HepG2 (cell line): ENCODE measurements at regions not wholly inside any gene's neighbourhood (a gene's known extent, or its start where the extent isn't known, plus 50 kb on each side); places are given as distances from the start of the nearest gene placed in this dataset.

ENCODE experiments used
- ATAC-seq: fragments of 200-7000 bp; cut with Tn5 transposase; 3 replicates; pipeline ENCODE4 v1.9.1; 2020; ENCODE audit warnings: mild to moderate bottlenecking, moderate library complexity
- BruUV-seq: library from RNA; stranded (reverse); fragments of 400-500 nt; replicated peaks from 2 replicates; lab custom pipeline; 2021; lab: Mats Ljungman, UMichigan
- CTCF ChIA-PET: fragments of 300-600 bp; formaldehyde crosslinking; extraction: SDS; loops from one replicate; lab custom pipeline; 2021; ENCODE audit warnings: low total read pairs, inconsistent platforms, low intra/inter-chr PET ratio; lab: Yijun Ruan, JAX
- POLR2A ChIA-PET: fragments of 350-600 bp; sonication (Branson Sonifier 250); formaldehyde crosslinking; loops from one replicate; lab custom pipeline; 2020; ENCODE audit warnings: antibody characterized with exemption, inconsistent platforms; lab: Yijun Ruan, JAX
- DNase-seq: peaks from one replicate; pipeline ENCODE4 v3.0.0-alpha.2; 2015; ENCODE audit warnings: low spot score
- FAIRE-seq: peaks from 3 replicates; lab custom pipeline; 2011; peaks lifted over from hg19 to GRCh38; lab: Jason Lieb, UNC
- H2AFZ ChIP-seq: one replicate; pipeline ENCODE4 v1.6.1; 2011; ENCODE audit warnings: low read length, inconsistent platforms
- H3K27ac ChIP-seq: fragments of 300-600 bp; 3 replicates; pipeline ENCODE4 v1.8.0; 2011; ENCODE audit warnings: mixed run types, mild to moderate bottlenecking, mixed read lengths, low read length, inconsistent platforms; ENCODE audit not compliant: insufficient read depth; ENCODE audit errors: extremely low read length
- H3K27me3 ChIP-seq, 2 experiments: fragments of 200-600 bp in 1 of 2; 2 replicates in 1 of 2; 3 replicates in 1 of 2; pipeline versions ENCODE4 v1.6.0 to v1.8.0; 2011; ENCODE audit warnings: low read length in 2 of 2, mild to moderate bottlenecking in 2 of 2, moderate library complexity in 2 of 2, inconsistent platforms in 1 of 2; ENCODE audit not compliant: insufficient read depth in 2 of 2, control insufficient read depth in 1 of 2
- H3K36me3 ChIP-seq, 2 experiments: fragments of 200-600 bp in 1 of 2; replicated peaks in 1 of 2; 2 replicates in 1 of 2; 3 replicates in 1 of 2; pipeline versions ENCODE4 v1.5.1 to v1.8.0; 2011; ENCODE audit warnings: low read length in 2 of 2, inconsistent platforms in 1 of 2; ENCODE audit not compliant: insufficient read depth in 2 of 2, control insufficient read depth in 1 of 2
- H3K4me1 ChIP-seq: 2 replicates; pipeline ENCODE4 v1.5.1; 2012; ENCODE audit warnings: low read length, inconsistent platforms; ENCODE audit not compliant: insufficient read depth
- H3K4me2 ChIP-seq: 2 replicates; pipeline ENCODE4 v1.6.0; 2011; ENCODE audit warnings: low read depth, low read length, inconsistent platforms
- H3K4me3 ChIP-seq, 3 experiments: fragments of 200-600 bp in 1 of 3; sonication (generic), shearing (Covaris generic) in 1 of 3; replicated peaks in 1 of 3; 2 replicates each; pipeline ENCODE4 v1.5.1; 2011 to 2016; ENCODE audit warnings: low read length in 3 of 3, inconsistent platforms in 2 of 3, low read depth in 2 of 3, mild to moderate bottlenecking in 2 of 3, control low read depth in 1 of 3, mixed read lengths in 1 of 3; ENCODE audit not compliant: insufficient read depth in 1 of 3
- H3K79me2 ChIP-seq: one replicate; pipeline ENCODE4 v1.6.1; 2011; ENCODE audit warnings: low read length, inconsistent platforms; ENCODE audit not compliant: insufficient read depth
- H3K9ac ChIP-seq: 2 replicates; pipeline ENCODE4 v1.6.0; 2011; ENCODE audit warnings: mild to moderate bottlenecking, low read depth, low read length, inconsistent platforms; ENCODE audit not compliant: insufficient read depth
- H3K9me3 ChIP-seq: 2 replicates; pipeline ENCODE4 v1.5.1; 2012; ENCODE audit warnings: mild to moderate bottlenecking, low read length
- H4K20me1 ChIP-seq: 2 replicates; pipeline ENCODE4 v1.6.0; 2011; ENCODE audit warnings: inconsistent platforms, mild to moderate bottlenecking, low read length, moderate library complexity; ENCODE audit not compliant: insufficient read depth
- CTCF ChIP-seq: sonication (generic); formaldehyde crosslinking; IDR thresholded peaks from 2 replicates; pipeline ENCODE4 v1.5.0; 2020; ENCODE audit warnings: mild to moderate bottlenecking, missing genetic modification reagents, moderate library complexity
- KDM2A ChIP-seq: sonication (generic); formaldehyde crosslinking; IDR thresholded peaks from 2 replicates; pipeline ENCODE4 v1.4.0; 2020; ENCODE audit warnings: low read depth, missing genetic modification reagents, borderline replicate concordance
- MAFF ChIP-seq: IDR thresholded peaks from 2 replicates; pipeline ENCODE4 v1.6.1; 2011; ENCODE audit warnings: low read depth, low read length, improper control_type of control experiment
- MAFK ChIP-seq, 2 experiments: IDR thresholded peaks in 1 of 2; conservative IDR thresholded peaks in 1 of 2; 2 replicates each; pipeline ENCODE4 v1.6.1; 2011; ENCODE audit warnings: improper control_type of control experiment in 2 of 2, low read length in 2 of 2
- SETDB1 ChIP-seq: sonication (generic); formaldehyde crosslinking; IDR thresholded peaks from 2 replicates; pipeline ENCODE4 v1.5.1; 2020; ENCODE audit warnings: missing genetic modification reagents, mild to moderate bottlenecking, borderline replicate concordance
- TBL1XR1 ChIP-seq: fragments of 150-350 bp; IDR thresholded peaks from 2 replicates; pipeline ENCODE4 v1.6.1; 2014; ENCODE audit warnings: borderline replicate concordance, low read length; ENCODE audit not compliant: partially characterized antibody
- WGBS: methylation state at CpG from one replicate; pipeline ENCODE4 v1.1.6; 2017; ENCODE audit warnings: low lambda C conversion rate; 5-methylcytosine and 5-hydroxymethylcytosine counted together
- in situ Hi-C: cut with HindIII; loops from 2 replicates; pipeline ENCODE4 v1.10.0; 2017; ENCODE audit warnings: low pct_unique_long_range_greater_than_20kb; ENCODE audit not compliant: extremely low pct_ligation_motif_present
- intact Hi-C: fragments of 100-400 bp; cut with micrococcal nuclease; formaldehyde crosslinking; loops from one replicate; pipeline ENCODE4 v1.10.0; 2022; ENCODE audit not compliant: unreplicated experiment

- Histone ChIP-seq H3K9me3 (peaks cover 91% of the 10 kb centered on the region), H3K4me2 (no peak overlapping the region), H3K4me3 (no peak overlapping the region), H4K20me1 (no peaks in the 10 kb centered on the region), H3K36me3 (no peaks in the 10 kb centered on the region), H3K79me2 (no peaks in the 10 kb centered on the region), H3K4me1 (no peaks in the 10 kb centered on the region), H3K27ac (no peak overlapping the region), H2AFZ (no peak overlapping the region), H3K9ac (no peak overlapping the region), H3K27me3 (no peaks in the 10 kb centered on the region)
- peak; percentile 85 for TF ChIP-seq MAFF
- peak; percentile 88 for TF ChIP-seq MAFK (conservative IDR thresholded peaks at IDR 0.05 in 1 of 2, IDR thresholded peaks at IDR 0.05 in 1 of 2; ENCODE audit: low read length in 2 of 2)
- TF ChIP-seq TBL1XR1 = no peak
- intact Hi-C loops (no loop called here), in situ Hi-C loops (no loop called here)
- FAIRE-seq (no peak), ATAC-seq (no peak), DNase-seq (no peak)
- no TSS peak for BruUV-seq
- ChIA-PET CTCF (no interaction called here), POLR2A (no interaction called here)
- 5% methylated on average over 2 of the region's 2 CpGs for WGBS
Measured at GRCh38 chr5:4440536-4440935, 699.6 kb upstream of the ADAMTS16 start.

- BruUV-seq = no TSS peak
- no peaks in the 10 kb centered on the region for H3K36me3 ChIP-seq
- no peaks in the 10 kb centered on the region for H4K20me1 ChIP-seq
- H3K79me2 ChIP-seq = no peaks in the 10 kb centered on the region
- no peak overlapping the region for H3K9ac ChIP-seq
- H2AFZ ChIP-seq = no peak overlapping the region
- ATAC-seq (no peak), DNase-seq (no peak), FAIRE-seq (no peak)
- ChIA-PET POLR2A (no interaction called here), CTCF (no interaction called here)
- no peak overlapping the region for H3K27ac ChIP-seq
- no peak overlapping the region for H3K4me3 ChIP-seq
- WGBS = 13% methylated on average over 4 of the region's 4 CpGs
- H3K4me1 ChIP-seq = no peaks in the 10 kb centered on the region
- peaks cover 91% of the 10 kb centered on the region for H3K9me3 ChIP-seq
- intact Hi-C loops (no loop called here), in situ Hi-C loops (no loop called here)
- H3K4me2 ChIP-seq = no peak overlapping the region
- TF ChIP-seq CTCF (CRISPR knock-in tag) (no peak), KDM2A (no peak), SETDB1 (CRISPR knock-in tag) (no peak)
- no peaks in the 10 kb centered on the region for H3K27me3 ChIP-seq
Measured at GRCh38 chr5:4442221-4442620, 697.9 kb upstream of the ADAMTS16 start.
